GM12873 (cell line): ENCODE measurements at regions not wholly inside any gene's neighbourhood (a gene's known extent, or its start where the extent isn't known, plus 50 kb on each side); places are given as distances from the start of the nearest gene placed in this dataset.

ENCODE experiments used
- CTCF ChIP-seq: IDR thresholded peaks from 2 replicates; pipeline ENCODE4 v1.5.1; 2012; ENCODE audit warnings: low read depth, mild to moderate bottlenecking, moderate library complexity, low read length, control low read depth; ENCODE audit not compliant: insufficient read depth; ENCODE audit errors: missing control alignments

- no peak for TF ChIP-seq CTCF
Measured at GRCh38 chr1:187619175-187619574, 790.4 kb downstream of the PLA2G4A start.

GRCh38 chr1:187621951-187622350 lies 793.2 kb downstream of the PLA2G4A start:
- TF ChIP-seq CTCF = no peak

GRCh38 chr1:187622545-187622944 lies 793.8 kb downstream of the PLA2G4A start:
- TF ChIP-seq CTCF = no peak

GRCh38 chr1:187624812-187625545 lies 796.2 kb downstream of the PLA2G4A start:
- TF ChIP-seq CTCF = no peak

GRCh38 chr1:187626056-187626455 lies 797.3 kb downstream of the PLA2G4A start:
- no peak for TF ChIP-seq CTCF

GRCh38 chr1:187627516-187627915 lies 798.8 kb downstream of the PLA2G4A start:
- TF ChIP-seq CTCF = no peak

GRCh38 chr1:187629075-187629474 lies 800.3 kb downstream of the PLA2G4A start:
- TF ChIP-seq CTCF = no peak
